GM23338 (cell line): ENCODE measurements at regions not wholly inside any gene's neighbourhood (a gene's known extent, or its start where the extent isn't known, plus 50 kb on each side); places are given as distances from the start of the nearest gene placed in this dataset.

Experiments used
- ETS1 ChIP-seq: IDR thresholded peaks from 2 replicates; pipeline ENCODE4 v1.6.1; 2016; ENCODE audit warnings: antibody characterized with exemption
- EZH2 ChIP-seq: fragments of 200-600 bp; sonication (generic); IDR thresholded peaks from one replicate; pipeline ENCODE4 v1.8.0; 2017; ENCODE audit warnings: antibody characterized with exemption, mild to moderate bottlenecking, low read depth; ENCODE audit not compliant: unreplicated experiment
- REST ChIP-seq: IDR thresholded peaks from one replicate; pipeline ENCODE4 v1.6.1; 2018; ENCODE audit warnings: antibody characterized with exemption; ENCODE audit not compliant: unreplicated experiment
- ZNF114 ChIP-seq: fragments of 250-450 bp; sonication (Bioruptor Pico); IDR thresholded peaks from 2 replicates; pipeline ENCODE4 v1.5.0; 2020; ENCODE audit warnings: mild to moderate bottlenecking, moderate library complexity
- ZNF331 ChIP-seq: fragments of 250-450 bp; sonication (Bioruptor Pico); IDR thresholded peaks from 2 replicates; pipeline ENCODE4 v1.5.0; 2020; ENCODE audit warnings: low read depth, mild to moderate bottlenecking, moderate library complexity
- ZNF462 ChIP-seq: fragments of 250-450 bp; sonication (Bioruptor Pico); IDR thresholded peaks from 2 replicates; pipeline ENCODE4 v1.5.0; 2020; ENCODE audit warnings: mild to moderate bottlenecking, moderate library complexity

GRCh38 chr4:127217586-127218229 lies 415.0 kb upstream of the INTU start (continued):
- no peak for TF ChIP-seq ZNF462 (CRISPR knock-in tag)
- TF ChIP-seq REST = no peak
- no peak for TF ChIP-seq ZNF331
- no peak for TF ChIP-seq EZH2
- no peak for TF ChIP-seq ETS1
- TF ChIP-seq ZNF114 (CRISPR knock-in tag) = no peak
